HepG2 (cell line): ENCODE measurements at regions not wholly inside any gene's neighbourhood (a gene's known extent, or its start where the extent isn't known, plus 50 kb on each side); places are given as distances from the start of the nearest gene placed in this dataset.

ENCODE experiments used
- ATAC-seq: fragments of 200-7000 bp; cut with Tn5 transposase; 3 replicates; pipeline ENCODE4 v1.9.1; 2020; ENCODE audit warnings: mild to moderate bottlenecking, moderate library complexity
- BruUV-seq: library from RNA; stranded (reverse); fragments of 400-500 nt; replicated peaks from 2 replicates; lab custom pipeline; 2021; lab: Mats Ljungman, UMichigan
- CTCF ChIA-PET: fragments of 300-600 bp; formaldehyde crosslinking; extraction: SDS; loops from one replicate; lab custom pipeline; 2021; ENCODE audit warnings: low total read pairs, inconsistent platforms, low intra/inter-chr PET ratio; lab: Yijun Ruan, JAX
- POLR2A ChIA-PET: fragments of 350-600 bp; sonication (Branson Sonifier 250); formaldehyde crosslinking; loops from one replicate; lab custom pipeline; 2020; ENCODE audit warnings: antibody characterized with exemption, inconsistent platforms; lab: Yijun Ruan, JAX
- DNase-seq: peaks from one replicate; pipeline ENCODE4 v3.0.0-alpha.2; 2015; ENCODE audit warnings: low spot score
- FAIRE-seq: peaks from 3 replicates; lab custom pipeline; 2011; peaks lifted over from hg19 to GRCh38; lab: Jason Lieb, UNC
- H2AFZ ChIP-seq: one replicate; pipeline ENCODE4 v1.6.1; 2011; ENCODE audit warnings: low read length, inconsistent platforms
- H3K27ac ChIP-seq: fragments of 300-600 bp; 3 replicates; pipeline ENCODE4 v1.8.0; 2011; ENCODE audit warnings: mixed run types, mild to moderate bottlenecking, mixed read lengths, low read length, inconsistent platforms; ENCODE audit not compliant: insufficient read depth; ENCODE audit errors: extremely low read length
- H3K27me3 ChIP-seq, 2 experiments: fragments of 200-600 bp in 1 of 2; 2 replicates in 1 of 2; 3 replicates in 1 of 2; pipeline versions ENCODE4 v1.6.0 to v1.8.0; 2011; ENCODE audit warnings: low read length in 2 of 2, mild to moderate bottlenecking in 2 of 2, moderate library complexity in 2 of 2, inconsistent platforms in 1 of 2; ENCODE audit not compliant: insufficient read depth in 2 of 2, control insufficient read depth in 1 of 2
- H3K36me3 ChIP-seq, 2 experiments: fragments of 200-600 bp in 1 of 2; replicated peaks in 1 of 2; 2 replicates in 1 of 2; 3 replicates in 1 of 2; pipeline versions ENCODE4 v1.5.1 to v1.8.0; 2011; ENCODE audit warnings: low read length in 2 of 2, inconsistent platforms in 1 of 2; ENCODE audit not compliant: insufficient read depth in 2 of 2, control insufficient read depth in 1 of 2
- H3K4me1 ChIP-seq: 2 replicates; pipeline ENCODE4 v1.5.1; 2012; ENCODE audit warnings: low read length, inconsistent platforms; ENCODE audit not compliant: insufficient read depth
- H3K4me2 ChIP-seq: 2 replicates; pipeline ENCODE4 v1.6.0; 2011; ENCODE audit warnings: low read depth, low read length, inconsistent platforms
- H3K4me3 ChIP-seq, 3 experiments: fragments of 200-600 bp in 1 of 3; sonication (generic), shearing (Covaris generic) in 1 of 3; replicated peaks in 1 of 3; 2 replicates each; pipeline ENCODE4 v1.5.1; 2011 to 2016; ENCODE audit warnings: low read length in 3 of 3, inconsistent platforms in 2 of 3, low read depth in 2 of 3, mild to moderate bottlenecking in 2 of 3, control low read depth in 1 of 3, mixed read lengths in 1 of 3; ENCODE audit not compliant: insufficient read depth in 1 of 3
- H3K79me2 ChIP-seq: one replicate; pipeline ENCODE4 v1.6.1; 2011; ENCODE audit warnings: low read length, inconsistent platforms; ENCODE audit not compliant: insufficient read depth
- H3K9ac ChIP-seq: 2 replicates; pipeline ENCODE4 v1.6.0; 2011; ENCODE audit warnings: mild to moderate bottlenecking, low read depth, low read length, inconsistent platforms; ENCODE audit not compliant: insufficient read depth
- H3K9me3 ChIP-seq: 2 replicates; pipeline ENCODE4 v1.5.1; 2012; ENCODE audit warnings: mild to moderate bottlenecking, low read length
- H4K20me1 ChIP-seq: 2 replicates; pipeline ENCODE4 v1.6.0; 2011; ENCODE audit warnings: inconsistent platforms, mild to moderate bottlenecking, low read length, moderate library complexity; ENCODE audit not compliant: insufficient read depth
- FOSL1 ChIP-seq: sonication (generic); formaldehyde crosslinking; IDR thresholded peaks from 2 replicates; pipeline ENCODE4 v1.9.0; 2021; ENCODE audit warnings: missing genetic modification reagents, borderline replicate concordance
- GATAD2A ChIP-seq: IDR thresholded peaks from 2 replicates; pipeline ENCODE4 v1.6.1; 2016
- GPBP1L1 ChIP-seq: sonication (generic); formaldehyde crosslinking; IDR thresholded peaks from 2 replicates; pipeline ENCODE4 v1.5.0; 2020; ENCODE audit warnings: mild to moderate bottlenecking, missing genetic modification reagents
- GRHL1 ChIP-seq: sonication (generic); formaldehyde crosslinking; conservative IDR thresholded peaks from 2 replicates; pipeline ENCODE4 v1.8.0; 2022; ENCODE audit warnings: missing genetic modification reagents
- IKZF5 ChIP-seq: IDR thresholded peaks from 2 replicates; pipeline ENCODE4 v1.6.1; 2018; ENCODE audit warnings: missing genetic modification reagents, mild to moderate bottlenecking, missing compliant biosample characterization
- SPEN ChIP-seq: sonication (generic); formaldehyde crosslinking; IDR thresholded peaks from 2 replicates; pipeline ENCODE4 v1.5.1; 2020; ENCODE audit warnings: low read depth, mild to moderate bottlenecking, missing genetic modification reagents
- TOPORS ChIP-seq: sonication (generic); formaldehyde crosslinking; IDR thresholded peaks from 2 replicates; pipeline ENCODE4 v1.8.0; 2023; ENCODE audit warnings: mild to moderate bottlenecking, missing genetic modification reagents
- ZBTB7A ChIP-seq: sonication (generic); formaldehyde crosslinking; IDR thresholded peaks from 2 replicates; pipeline ENCODE4 v1.8.0; 2022; ENCODE audit warnings: mild to moderate bottlenecking, missing genetic modification reagents
- ZFP1 ChIP-seq: IDR thresholded peaks from 2 replicates; pipeline ENCODE4 v1.6.1; 2016
- ZFP36L2 ChIP-seq: sonication (generic); formaldehyde crosslinking; IDR thresholded peaks from 2 replicates; pipeline ENCODE4 v1.4.0; 2020; ENCODE audit warnings: missing genetic modification reagents
- ZNF503 ChIP-seq: sonication (generic); formaldehyde crosslinking; IDR thresholded peaks from 2 replicates; pipeline ENCODE4 v1.4.0; 2020; ENCODE audit warnings: missing genetic modification reagents
- ZNF616 ChIP-seq: sonication (generic); formaldehyde crosslinking; IDR thresholded peaks from 2 replicates; pipeline ENCODE4 v1.5.0; 2020; ENCODE audit warnings: low read depth, mild to moderate bottlenecking, missing genetic modification reagents
- WGBS: methylation state at CpG from one replicate; pipeline ENCODE4 v1.1.6; 2017; ENCODE audit warnings: low lambda C conversion rate; 5-methylcytosine and 5-hydroxymethylcytosine counted together
- in situ Hi-C: cut with HindIII; loops from 2 replicates; pipeline ENCODE4 v1.10.0; 2017; ENCODE audit warnings: low pct_unique_long_range_greater_than_20kb; ENCODE audit not compliant: extremely low pct_ligation_motif_present
- intact Hi-C: fragments of 100-400 bp; cut with micrococcal nuclease; formaldehyde crosslinking; loops from one replicate; pipeline ENCODE4 v1.10.0; 2022; ENCODE audit not compliant: unreplicated experiment

GRCh38 chr15:69720536-69720935, 267.9 kb downstream of the RPLP1 start:
- DNase-seq, result no peak
- H2AFZ ChIP-seq, result no peak overlapping the region
- ChIA-PET CTCF (no interaction called here), POLR2A (no interaction called here)
- TF ChIP-seq ZBTB7A (CRISPR knock-in tag), result no peak
- TF ChIP-seq GRHL1 (CRISPR knock-in tag), result no peak
- no peak for TF ChIP-seq ZFP1 (CRISPR knock-in tag)
- no peak for TF ChIP-seq ZNF503 (CRISPR knock-in tag)
- TF ChIP-seq ZFP36L2 (CRISPR knock-in tag), result no peak
- no peak for TF ChIP-seq IKZF5 (CRISPR knock-in tag)
- TF ChIP-seq GPBP1L1, result no peak
- TF ChIP-seq TOPORS (CRISPR knock-in tag), result no peak
- TF ChIP-seq GATAD2A (CRISPR knock-in tag), result no peak
- TF ChIP-seq FOSL1, result no peak
- no peak for TF ChIP-seq SPEN
- TF ChIP-seq ZNF616 (CRISPR knock-in tag), result no peak
- H3K9me3 ChIP-seq, result no peaks in the 10 kb centered on the region
- H3K4me3 ChIP-seq, result no peak overlapping the region
- FAIRE-seq, result no peak
- H3K4me1 ChIP-seq, result no peaks in the 10 kb centered on the region
- intact Hi-C loops, result loop anchor here (10.0 kb wide), 1 partner anchor 744 kb away; no protein-coding TSS in a partner anchor
- in situ Hi-C loops, result no loop called here
- H3K79me2 ChIP-seq, result no peaks in the 10 kb centered on the region
- WGBS, result 2% methylated on average over 3 of the region's 3 CpGs
- H4K20me1 ChIP-seq, result no peaks in the 10 kb centered on the region
- H3K36me3 ChIP-seq, result no peaks in the 10 kb centered on the region
- H3K27ac ChIP-seq, result no peak overlapping the region
- no peak for ATAC-seq
- peaks cover 0 to 32% of the 10 kb centered on the region in 2 experiments; a peak in 4 of 5 replicates for H3K27me3 ChIP-seq
- no TSS peak for BruUV-seq
- no peak overlapping the region for H3K4me2 ChIP-seq
- H3K9ac ChIP-seq, result no peak overlapping the region
